ENCODE measurements at regions not wholly inside any gene's neighbourhood (a gene's known extent, or its start where the extent isn't known, plus 50 kb on each side); places are given as distances from the start of the nearest gene placed in this dataset.

- no peak for TF ChIP-seq CTCF (IDR thresholded peaks at IDR 0.05)
- TF ChIP-seq CBX8 (IDR thresholded peaks at IDR 0.05), result no peak
- no peak for TF ChIP-seq REST (IDR thresholded peaks at IDR 0.05)
- TF ChIP-seq MAX (IDR thresholded peaks at IDR 0.05), result no peak
- TF ChIP-seq SMC3 (IDR thresholded peaks at IDR 0.05), result no peak
- TF ChIP-seq HMGXB4 (CRISPR knock-in tag; IDR thresholded peaks at IDR 0.05; ENCODE audit: borderline replicate concordance), result no peak
- TF ChIP-seq POLR2A (IDR thresholded peaks at IDR 0.05; ENCODE audit: low read length), result no peak
- TF ChIP-seq MYC (IDR thresholded peaks at IDR 0.05; ENCODE audit: borderline replicate concordance, low read length), result no peak
- no peak for TF ChIP-seq ESRRA (IDR thresholded peaks at IDR 0.05; ENCODE audit: borderline replicate concordance, low read length)
- no peak for TF ChIP-seq HDAC2 (IDR thresholded peaks at IDR 0.05)
- TF ChIP-seq POLR2AphosphoS2 (conservative IDR thresholded peaks at IDR 0.05; ENCODE audit: low read length), result no peak
- TF ChIP-seq FOSL2 (IDR thresholded peaks at IDR 0.05), result no peak
- TF ChIP-seq FOSL2 (CRISPR knock-in tag; IDR thresholded peaks at IDR 0.05), result no peak
Observed at GRCh38 chr4:144340931-144341330, 200.4 kb upstream of the GYPA start.

Data from A549 (cell line).